GM23248 (cell line): ENCODE measurements at regions not wholly inside any gene's neighbourhood (a gene's known extent, or its start where the extent isn't known, plus 50 kb on each side); places are given as distances from the start of the nearest gene placed in this dataset.

Experiments used
- EZH2 ChIP-seq: fragments of 200-600 bp; sonication (generic); IDR thresholded peaks from 2 replicates; pipeline ENCODE4 v1.6.1; 2018; ENCODE audit warnings: antibody characterized with exemption, mild to moderate bottlenecking; ENCODE audit not compliant: insufficient read depth, poor library complexity, severe bottlenecking
- EZH2phosphoT487 ChIP-seq: fragments of 200-600 bp; sonication (generic); IDR thresholded peaks from 2 replicates; pipeline ENCODE4 v1.6.1; 2018; ENCODE audit warnings: antibody characterized with exemption, moderate library complexity, mild to moderate bottlenecking, low read depth; ENCODE audit not compliant: insufficient read depth

DNA sequence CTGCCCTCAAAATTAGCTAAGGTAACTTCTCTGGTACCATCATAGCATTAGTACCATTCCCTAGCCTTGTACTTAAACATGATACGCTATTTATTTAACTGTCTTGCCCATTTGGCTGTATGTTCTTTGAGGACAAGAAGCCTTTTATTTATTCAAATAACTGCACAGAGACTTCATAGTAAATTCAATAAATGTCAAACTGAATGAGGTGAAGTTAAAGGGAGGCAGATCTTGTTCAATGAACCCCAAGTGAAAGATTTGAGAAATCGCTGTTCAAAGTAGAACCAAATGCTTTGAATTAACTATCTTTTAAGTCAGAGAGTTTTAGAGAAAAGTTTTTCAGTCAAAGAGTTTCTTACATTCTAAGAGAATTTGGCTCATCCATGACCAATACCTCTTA is 203.6 kb downstream of the GXYLT1 start:
- no peak for TF ChIP-seq EZH2phosphoT487
- no peak for TF ChIP-seq EZH2
